GM19240 (cell line): ENCODE measurements at regions not wholly inside any gene's neighbourhood (a gene's known extent, or its start where the extent isn't known, plus 50 kb on each side); places are given as distances from the start of the nearest gene placed in this dataset.

Experiments used
- DNase-seq: peaks from one replicate; pipeline ENCODE4 v3.0.0; 2011; ENCODE audit warnings: low spot score; ENCODE audit not compliant: insufficient read length

- no peak for DNase-seq
Observed at GRCh38 chr2:75284345-75284744, 85.0 kb upstream of the TACR1 start.

- DNase-seq = no peak
Observed at GRCh38 chr2:75278821-75279379, 79.6 kb upstream of the TACR1 start.

- no peak for DNase-seq
Observed at GRCh38 chr2:75278314-75278713, 79.0 kb upstream of the TACR1 start.

- DNase-seq = no peak
Observed at GRCh38 chr2:75277111-75277510, 77.8 kb upstream of the TACR1 start.

GRCh38 chr2:75276093-75277029, 77.0 kb upstream of the TACR1 start:
- DNase-seq = no peak

GRCh38 chr2:75274936-75275335, 75.6 kb upstream of the TACR1 start:
- no peak for DNase-seq

- no peak for DNase-seq
Observed at GRCh38 chr2:75268112-75268511, 68.8 kb upstream of the TACR1 start.

GRCh38 chr2:75261923-75262322, 62.6 kb upstream of the TACR1 start:
- DNase-seq = no peak

- DNase-seq = no peak
Observed at GRCh38 chr2:75260946-75261345, 61.6 kb upstream of the TACR1 start.

- DNase-seq = no peak
Observed at GRCh38 chr2:75258620-75259019, 59.3 kb upstream of the TACR1 start.

GRCh38 chr2:75256485-75256884, 57.2 kb upstream of the TACR1 start:
- DNase-seq = no peak

GRCh38 chr2:75253526-75253925, 54.2 kb upstream of the TACR1 start:
- DNase-seq = no peak

- DNase-seq = no peak
Observed at GRCh38 chr2:75251896-75252295, 52.6 kb upstream of the TACR1 start.
